Right lobe of liver (tissue), 6 donors: ENCODE measurements at regions not wholly inside any gene's neighbourhood (a gene's known extent, or its start where the extent isn't known, plus 50 kb on each side); places are given as distances from the start of the nearest gene placed in this dataset.
"Not testable (repeated sequence)": the region's sequence is repeated elsewhere in the genome, so short reads cannot be mapped to it uniquely, and the experiment has no call there.

Experiments
- ATAC-seq, 4 donors: fragments of 200-7000 bp; cut with Tn5 transposase; one replicate each; pipeline ENCODE4 v1.9.1; 2020; ENCODE audit warnings: mild to moderate bottlenecking in 4 of 4, moderate library complexity in 4 of 4
- DNase-seq, 3 donors: peaks; one replicate each; pipeline ENCODE4 v3.0.0-alpha.2; 2020
- H3K27ac ChIP-seq, 3 donors: fragments of 200-600 bp; one replicate each; pipeline ENCODE4 v1.8.0; 2022
- H3K27me3 ChIP-seq, 2 donors: fragments of 200-600 bp; one replicate each; pipeline ENCODE4 v1.8.0; 2022
- H3K36me3 ChIP-seq, 4 donors: fragments of 200-600 bp; sonication (generic) in 1 of 4; one replicate each; pipeline versions ENCODE4 v1.5.1 to v1.8.0; 2017 to 2022; ENCODE audit warnings: control low read depth in 1 of 4
- H3K4me1 ChIP-seq, 4 donors: fragments of 200-600 bp; sonication (generic) in 1 of 4; one replicate each; pipeline versions ENCODE4 v1.5.1 to v1.8.0; 2017 to 2022; ENCODE audit warnings: control low read depth in 1 of 4
- H3K4me3 ChIP-seq, 3 donors: fragments of 200-600 bp; one replicate each; pipeline ENCODE4 v1.8.0; 2022
- H3K9me3 ChIP-seq, 4 donors: fragments of 200-600 bp; sonication (generic) in 1 of 4; one replicate each; pipeline versions ENCODE4 v1.5.1 to v1.8.0; 2017 to 2022; ENCODE audit warnings: control low read depth in 1 of 4
- POLR2A ChIP-seq: fragments of 450-650 bp; IDR thresholded peaks from one replicate; pipeline ENCODE4 v1.6.1; 2017; ENCODE audit warnings: antibody characterized with exemption, mild to moderate bottlenecking
- WGBS: methylation state at CpG from one replicate; pipeline ENCODE4 v1.1.6; 2018; ENCODE audit warnings: low coverage, low lambda C conversion rate; ENCODE audit not compliant: insufficient coverage; ENCODE audit errors: missing lambda C conversion rate; 5-methylcytosine and 5-hydroxymethylcytosine counted together
- intact Hi-C, 2 donors: fragments of 100-400 bp; cut with DNase I; formaldehyde crosslinking; loops; one replicate each; pipeline versions ENCODE4 v1.11.2 to v1.14.1; 2022
- TF ChIP-seq, protein P1 (sequence below), 4 donors: fragments of 200-600 bp in 3 of 4; fragments of 450-650 bp in 1 of 4; IDR thresholded peaks; one replicate each; pipeline versions ENCODE4 v1.5.1 to v1.8.0; 2016 to 2022; ENCODE audit warnings: antibody characterized with exemption in 4 of 4, mild to moderate bottlenecking in 2 of 4
- donor health status: DM: no; HTN: yes; CAD: no.
- donor health status: DM: no; HTN: no; CAD: no.
- donor health status: DM: no; HTN: no; CAD: no.
- donor health status: DM: no; HTN: yes; CAD: no.
- donor health status: DM: no; HTN: yes; CAD: no.

DNA sequence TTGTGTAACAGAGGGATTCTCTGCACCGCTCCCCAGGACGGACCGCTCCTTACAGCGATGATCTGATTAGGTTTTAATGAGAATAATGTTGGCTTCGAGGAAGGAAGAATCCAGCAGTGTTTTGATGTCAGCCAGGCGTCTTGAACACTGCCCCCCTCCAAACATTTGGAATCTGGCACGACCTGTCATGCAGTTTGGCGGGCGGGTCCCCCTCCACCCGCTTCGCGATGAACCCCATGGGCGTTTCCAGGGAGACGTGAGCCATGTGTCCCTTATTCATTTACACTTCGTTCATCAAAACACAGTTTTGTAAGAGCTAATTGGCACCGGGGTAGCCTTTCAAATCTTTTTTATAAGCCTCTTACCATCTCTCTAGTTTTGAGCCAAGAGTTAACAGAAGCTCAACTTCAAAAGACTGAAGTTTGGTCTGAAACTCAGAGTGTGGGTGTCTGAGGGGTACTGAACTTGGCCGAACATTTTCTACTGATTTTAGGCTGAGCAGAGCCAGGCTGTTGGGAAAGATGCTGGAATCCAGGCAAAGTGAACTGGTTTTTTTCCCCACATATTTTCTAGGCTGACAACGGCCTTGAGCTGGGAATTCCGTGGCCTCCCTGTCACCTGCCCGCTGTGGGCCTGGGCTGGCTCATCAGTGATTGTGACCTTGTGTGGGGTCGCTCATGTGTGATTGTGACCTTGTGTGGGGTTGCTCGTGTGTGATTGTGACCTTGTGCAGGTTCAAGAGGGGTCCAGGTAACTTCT is 214.8 kb upstream of the ZNF469 start:
- H3K36me3 ChIP-seq, H3K27me3 ChIP-seq, H3K4me3 ChIP-seq, intact Hi-C loops, H3K27ac ChIP-seq, H3K9me3 ChIP-seq, H3K4me1 ChIP-seq: not testable (repeated sequence)
- 40% methylated on average over 14 of the region's 22 CpGs for WGBS
- ATAC-seq (peak in 3 of 4 donors; percentile 43 to 47 (median 44)), DNase-seq (peak in 1 of 3 donors; percentile 16)

DNA sequence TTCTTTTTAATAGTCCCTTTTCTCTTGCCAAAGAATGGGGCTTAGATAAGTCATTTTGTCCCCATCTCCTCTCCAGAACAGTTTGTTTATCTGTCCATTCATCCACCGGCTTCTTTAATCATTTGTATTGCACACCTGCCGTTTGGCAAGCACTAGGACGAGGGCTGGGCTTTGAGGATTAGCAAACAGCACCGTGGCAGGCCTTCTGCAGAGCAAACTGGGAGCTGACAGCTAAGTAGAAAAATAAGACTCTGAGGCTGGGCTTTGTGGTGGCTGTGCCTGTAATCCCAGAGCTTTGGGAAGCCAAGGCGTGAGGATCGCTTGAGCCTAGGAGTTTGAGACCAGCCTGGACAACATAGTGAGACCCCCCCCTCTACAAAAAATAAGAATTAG is 214.2 kb upstream of the ZNF469 start:
- H3K27ac ChIP-seq, intact Hi-C loops, H3K9me3 ChIP-seq, H3K4me3 ChIP-seq, H3K27me3 ChIP-seq, H3K4me1 ChIP-seq, H3K36me3 ChIP-seq: not testable (repeated sequence)
- ATAC-seq = peak in 3 of 4 donors; percentile 25 to 76 (median 38)
- peak in 1 of 3 donors; percentile 22 for DNase-seq
- 38% methylated on average over 6 of the region's 6 CpGs for WGBS

DNA sequence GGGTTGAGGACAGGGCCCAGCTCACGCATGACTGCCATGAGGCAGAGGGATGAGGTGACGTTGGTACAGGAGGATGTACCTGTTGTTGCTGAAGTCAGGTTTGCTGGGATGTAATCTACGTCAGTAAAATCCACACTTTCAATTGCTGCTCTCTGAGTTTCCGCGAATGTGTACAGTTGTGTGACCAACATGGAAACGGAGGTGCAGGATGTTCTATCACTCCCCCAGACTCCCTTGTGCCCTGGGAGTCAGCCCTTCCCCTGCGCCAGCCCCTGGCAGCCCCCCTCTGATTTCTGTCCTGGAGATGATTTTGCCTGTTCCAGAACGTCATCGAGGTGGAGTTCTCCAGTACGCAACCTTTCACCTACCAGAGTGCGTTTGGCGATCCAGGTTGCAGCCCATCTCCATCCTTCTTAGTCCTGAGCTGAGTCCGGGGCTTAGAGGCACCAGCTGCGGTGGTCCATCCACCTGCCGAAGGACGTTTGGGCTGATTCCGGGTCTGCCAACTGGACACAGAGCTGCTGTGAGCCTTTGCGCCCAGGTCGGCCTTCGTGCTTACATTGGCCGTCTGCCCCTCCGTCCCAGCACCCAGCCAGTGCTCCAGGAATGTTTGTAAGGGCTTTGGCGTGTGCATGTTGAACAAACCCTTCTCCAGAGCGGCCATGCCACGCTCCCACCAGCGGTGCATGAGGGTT is 213.5 kb upstream of the ZNF469 start:
- H3K27ac ChIP-seq, H3K9me3 ChIP-seq: not testable (repeated sequence)
- 67% methylated on average over 18 of the region's 26 CpGs for WGBS

DNA sequence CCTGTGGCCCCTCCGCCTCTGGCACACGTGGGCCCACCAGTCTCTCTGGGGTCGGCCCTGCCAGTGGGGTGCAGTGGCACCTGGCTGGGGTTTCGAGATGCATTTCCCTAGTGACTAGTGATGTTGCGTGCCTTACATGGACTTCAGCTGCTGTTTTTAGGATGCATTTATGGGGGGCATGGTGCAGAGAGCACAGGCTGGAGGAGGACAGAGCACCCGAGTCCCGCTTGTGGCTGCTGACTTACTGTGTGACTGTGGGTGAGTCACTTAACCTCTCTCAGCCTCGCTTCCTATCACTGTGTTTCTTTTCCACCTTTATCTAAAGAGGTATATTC is 213.0 kb upstream of the ZNF469 start:
- H3K9me3 ChIP-seq, H3K36me3 ChIP-seq, ATAC-seq, H3K27me3 ChIP-seq, DNase-seq, H3K27ac ChIP-seq, H3K4me1 ChIP-seq, H3K4me3 ChIP-seq, intact Hi-C loops: not testable (repeated sequence)
- WGBS = 33% methylated on average over 3 of the region's 8 CpGs

More for the DNA sequence above, 213.5 kb upstream of the ZNF469 start:
- ATAC-seq, H3K27me3 ChIP-seq, H3K4me1 ChIP-seq, H3K36me3 ChIP-seq, intact Hi-C loops, H3K4me3 ChIP-seq: not testable (repeated sequence)
- peak in 1 of 3 donors; percentile 35 for DNase-seq

DNA sequence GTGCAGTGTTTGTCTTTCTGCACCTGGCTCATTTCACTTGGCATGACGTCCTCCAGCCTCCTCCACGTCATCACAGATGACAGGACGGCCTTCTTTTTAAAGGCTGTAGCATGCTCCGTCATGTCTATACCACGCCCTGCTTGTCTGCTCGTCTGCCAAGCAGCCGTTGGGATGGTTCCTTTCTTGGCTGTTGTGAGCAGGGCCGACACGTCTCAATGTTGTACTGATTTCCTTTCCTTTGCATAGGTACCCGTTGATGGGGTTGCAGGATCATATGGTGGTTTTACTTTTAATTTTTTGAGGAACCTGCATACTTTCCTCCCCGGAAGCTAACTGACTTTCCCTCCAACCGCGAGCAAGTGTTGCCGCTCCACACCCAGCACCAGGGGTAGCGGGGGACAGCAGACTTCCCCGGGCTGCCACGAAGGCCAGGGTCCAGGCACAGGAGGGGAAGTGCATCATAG is 212.2 kb upstream of the ZNF469 start:
- H3K4me1 ChIP-seq = no peaks in the 10 kb centered on the region
- DNase-seq (peak in 1 of 3 donors; percentile 6), ATAC-seq (no peak)
- H3K36me3 ChIP-seq = no peaks in the 10 kb centered on the region
- H3K9me3 ChIP-seq = no peaks in the 10 kb centered on the region
- no peaks in the 10 kb centered on the region for H3K27me3 ChIP-seq
- H3K4me3 ChIP-seq = no peak overlapping the region
- TF ChIP-seq, protein P1, sequence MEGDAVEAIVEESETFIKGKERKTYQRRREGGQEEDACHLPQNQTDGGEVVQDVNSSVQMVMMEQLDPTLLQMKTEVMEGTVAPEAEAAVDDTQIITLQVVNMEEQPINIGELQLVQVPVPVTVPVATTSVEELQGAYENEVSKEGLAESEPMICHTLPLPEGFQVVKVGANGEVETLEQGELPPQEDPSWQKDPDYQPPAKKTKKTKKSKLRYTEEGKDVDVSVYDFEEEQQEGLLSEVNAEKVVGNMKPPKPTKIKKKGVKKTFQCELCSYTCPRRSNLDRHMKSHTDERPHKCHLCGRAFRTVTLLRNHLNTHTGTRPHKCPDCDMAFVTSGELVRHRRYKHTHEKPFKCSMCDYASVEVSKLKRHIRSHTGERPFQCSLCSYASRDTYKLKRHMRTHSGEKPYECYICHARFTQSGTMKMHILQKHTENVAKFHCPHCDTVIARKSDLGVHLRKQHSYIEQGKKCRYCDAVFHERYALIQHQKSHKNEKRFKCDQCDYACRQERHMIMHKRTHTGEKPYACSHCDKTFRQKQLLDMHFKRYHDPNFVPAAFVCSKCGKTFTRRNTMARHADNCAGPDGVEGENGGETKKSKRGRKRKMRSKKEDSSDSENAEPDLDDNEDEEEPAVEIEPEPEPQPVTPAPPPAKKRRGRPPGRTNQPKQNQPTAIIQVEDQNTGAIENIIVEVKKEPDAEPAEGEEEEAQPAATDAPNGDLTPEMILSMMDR (IDR thresholded peaks at IDR 0.05) = no peak
- TF ChIP-seq POLR2A = no peak
- intact Hi-C loops = no loop called here
- 45% methylated on average over 17 of the region's 17 CpGs for WGBS
- H3K27ac ChIP-seq = no peak overlapping the region

DNA sequence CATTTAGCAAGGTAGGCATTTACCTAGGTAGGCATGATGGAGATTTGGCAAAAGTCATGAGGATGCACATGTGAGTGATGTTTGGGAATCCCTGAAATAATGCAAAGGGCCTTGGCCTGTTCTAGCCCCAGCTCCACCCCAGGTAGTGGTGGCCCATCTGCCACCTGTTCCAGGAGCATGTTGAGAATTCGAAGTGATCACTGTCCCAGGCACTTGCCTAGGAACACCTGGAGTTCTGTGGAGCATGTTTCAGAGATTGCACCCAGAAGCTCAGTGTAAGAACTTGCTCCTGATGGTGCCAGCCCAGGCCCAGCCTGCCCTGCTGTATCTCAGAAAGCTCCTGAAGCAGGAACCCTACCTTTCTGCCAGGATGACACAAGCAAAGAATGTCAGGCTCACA is 211.6 kb upstream of the ZNF469 start:
- H3K9me3 ChIP-seq, H3K4me3 ChIP-seq, intact Hi-C loops, H3K27me3 ChIP-seq, H3K27ac ChIP-seq, H3K36me3 ChIP-seq, ATAC-seq, H3K4me1 ChIP-seq: not testable (repeated sequence)
- peak in 1 of 3 donors; percentile 15 for DNase-seq
- WGBS = no CpG with 5 or more reads among the region's 1 CpG

DNA sequence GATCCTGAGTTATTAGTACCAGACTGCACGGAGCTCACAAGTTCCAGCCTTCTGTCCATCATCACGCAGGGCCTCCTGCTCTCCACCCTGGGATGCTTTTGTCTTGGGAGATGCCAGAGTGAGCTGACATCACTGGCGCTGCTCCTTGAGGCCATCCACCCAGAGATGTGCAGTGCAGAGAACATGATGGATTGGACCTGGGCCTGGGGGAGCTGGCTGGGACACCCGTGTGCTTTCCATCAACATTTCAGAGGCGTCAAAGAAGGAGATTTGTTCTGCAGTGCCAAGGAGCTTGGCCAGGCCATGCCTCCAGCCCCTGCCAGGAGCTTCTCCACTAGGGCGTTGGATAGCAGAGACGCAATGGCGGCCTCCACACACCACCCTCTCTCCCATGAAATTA is 206.6 kb upstream of the ZNF469 start:
- H3K27me3 ChIP-seq, intact Hi-C loops, ATAC-seq, H3K36me3 ChIP-seq, H3K27ac ChIP-seq, H3K4me3 ChIP-seq, H3K4me1 ChIP-seq, DNase-seq, H3K9me3 ChIP-seq: not testable (repeated sequence)
- WGBS = 25% methylated on average over 2 of the region's 8 CpGs

DNA sequence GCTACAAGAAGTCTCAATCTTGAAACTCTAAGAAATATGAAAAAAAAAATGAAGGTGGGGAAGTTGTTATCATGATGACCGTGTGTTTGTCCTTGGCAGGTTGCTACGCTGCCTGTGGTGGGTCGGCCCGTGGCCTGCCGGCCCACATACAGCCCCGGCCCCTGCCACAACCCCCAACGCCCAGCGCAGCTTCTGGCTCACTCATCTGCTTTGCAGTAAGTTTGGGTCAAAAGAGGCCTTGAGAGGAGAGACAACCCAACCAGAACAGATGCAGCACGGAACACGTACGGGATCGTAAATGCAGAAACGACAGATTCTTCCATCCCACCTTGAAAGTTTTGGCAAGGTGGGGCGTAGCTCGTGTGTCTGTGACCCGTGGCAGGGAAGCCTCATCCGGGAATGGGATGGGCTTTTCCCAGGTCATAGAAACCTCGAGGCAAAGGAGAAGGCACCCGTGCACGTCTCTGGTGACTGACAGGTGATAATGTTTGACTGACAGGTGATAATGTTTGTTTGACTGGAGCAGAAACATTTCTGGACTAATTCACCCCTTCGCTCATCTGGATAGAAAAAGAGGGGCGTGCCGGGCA is 206.1 kb upstream of the ZNF469 start:
- DNase-seq = peak in 1 of 3 donors; percentile 18
- 66% methylated on average over 20 of the region's 23 CpGs for WGBS

DNA sequence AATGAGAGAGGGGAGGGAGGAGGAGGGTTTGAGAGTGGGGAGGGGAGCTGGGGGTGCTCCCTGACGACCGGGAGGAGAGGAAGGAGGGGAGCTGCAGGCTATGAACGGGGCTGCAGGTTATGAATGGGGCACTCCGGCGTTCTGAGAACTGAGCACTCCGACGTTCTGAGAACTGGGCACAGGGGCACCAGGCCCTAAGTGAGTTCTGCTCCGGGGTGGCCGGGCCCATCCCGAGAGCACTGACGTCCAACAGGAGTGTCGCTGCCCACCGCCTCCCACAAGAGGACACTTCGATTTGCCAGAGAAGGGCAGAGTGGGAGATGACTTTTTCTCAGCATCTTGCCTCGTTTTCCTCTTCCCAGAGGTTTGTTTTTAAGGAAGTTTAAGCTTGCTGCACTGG is 204.5 kb upstream of the ZNF469 start:
- H3K27me3 ChIP-seq, H3K36me3 ChIP-seq, H3K27ac ChIP-seq, H3K4me3 ChIP-seq, intact Hi-C loops, H3K9me3 ChIP-seq, H3K4me1 ChIP-seq, ATAC-seq: not testable (repeated sequence)
- DNase-seq = peak in 1 of 3 donors; percentile 23
- 79% methylated on average over 6 of the region's 15 CpGs for WGBS

More for the DNA sequence above, 206.1 kb upstream of the ZNF469 start:
- H3K9me3 ChIP-seq, intact Hi-C loops, ATAC-seq, H3K4me1 ChIP-seq, H3K27ac ChIP-seq, H3K27me3 ChIP-seq, H3K4me3 ChIP-seq, H3K36me3 ChIP-seq: not testable (repeated sequence)

DNA sequence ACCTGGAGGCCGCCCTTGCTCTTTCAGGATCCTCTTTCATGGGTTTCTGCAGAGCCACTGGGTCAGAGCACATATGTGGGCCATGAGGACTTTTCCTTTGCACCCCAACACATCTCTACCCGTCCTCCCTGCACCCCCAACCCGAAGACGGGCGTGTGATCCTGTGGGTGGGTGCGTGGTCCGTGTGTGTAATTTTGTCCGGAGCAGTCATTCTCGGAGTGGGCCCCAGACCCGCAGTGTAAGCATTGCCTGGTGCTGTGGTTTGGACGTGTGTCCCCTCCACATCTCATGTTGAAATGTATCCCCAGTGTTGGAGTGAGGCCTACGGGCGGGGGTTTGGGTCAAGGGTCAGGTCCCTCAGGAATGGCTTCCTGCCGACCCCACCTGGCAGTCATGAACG is 203.9 kb upstream of the ZNF469 start:
- H3K4me1 ChIP-seq, H3K27me3 ChIP-seq, ATAC-seq, H3K9me3 ChIP-seq, H3K27ac ChIP-seq, H3K4me3 ChIP-seq, intact Hi-C loops, H3K36me3 ChIP-seq: not testable (repeated sequence)
- whole genome bisulfite sequencing = 80% methylated on average over 1 of the region's 15 CpGs
- DNase-seq = peak in 1 of 3 donors; percentile 22
